ENCODE measurements at regions not wholly inside any gene's neighbourhood (a gene's known extent, or its start where the extent isn't known, plus 50 kb on each side); places are given as distances from the start of the nearest gene placed in this dataset.
A peak's percentile ranks its signal among the peaks of the same experiment; 100 is the strongest.

DNA sequence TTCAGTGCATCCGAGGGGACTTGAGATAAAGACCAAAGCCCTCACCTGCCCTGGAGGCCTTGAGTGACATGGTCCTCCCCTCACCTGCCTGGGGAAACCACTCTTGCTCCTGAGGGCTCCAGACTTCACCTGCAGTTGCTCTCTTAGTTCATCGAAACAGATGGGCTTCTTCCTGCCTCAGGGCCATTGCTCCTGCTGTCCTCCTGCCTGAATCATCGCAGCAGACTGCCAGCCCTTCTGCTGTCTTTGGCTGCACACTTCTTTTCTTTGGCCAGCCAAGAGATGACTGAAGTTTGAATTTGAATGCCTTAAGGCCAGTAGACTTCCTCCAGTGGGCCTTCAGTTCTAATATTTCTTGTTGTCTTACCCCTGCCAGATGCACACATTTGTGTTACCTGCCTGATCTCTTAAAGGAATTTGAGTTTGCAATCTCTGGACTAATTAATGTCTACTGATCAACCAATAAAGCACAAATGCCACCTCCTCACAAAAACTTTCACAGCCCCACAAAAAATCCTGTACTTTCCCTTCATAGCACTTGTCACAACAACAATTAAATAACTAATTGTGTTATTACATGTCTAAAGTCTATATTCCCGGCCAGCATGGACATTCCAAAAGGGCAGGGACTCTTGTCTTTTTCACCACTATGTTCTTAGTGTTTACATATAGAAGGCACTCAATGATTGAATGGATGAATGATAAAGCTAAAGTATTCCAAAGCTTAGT, 56.7 kb upstream of the SGK1 start:
- DNase-seq = no peak

DNA sequence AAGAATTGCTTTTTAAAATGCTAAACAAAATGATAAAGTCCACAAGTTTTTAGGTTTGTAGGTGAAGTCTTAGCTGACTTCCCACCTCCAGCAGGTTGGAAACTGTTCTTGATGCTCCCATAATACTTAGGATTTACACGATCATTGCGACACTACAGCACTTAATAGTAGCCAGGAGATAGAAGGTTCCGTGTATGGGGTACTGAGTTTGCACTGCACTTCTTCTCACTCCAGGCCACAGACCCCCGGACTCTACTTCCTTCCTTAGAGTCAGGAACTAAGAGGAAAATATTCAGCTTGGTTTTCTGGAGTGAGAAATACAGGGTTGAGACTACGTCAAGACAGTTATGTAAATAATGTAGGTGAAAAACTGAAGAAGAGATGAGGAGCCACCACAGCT, 56.1 kb upstream of the SGK1 start:
- no peak for DNase-seq

DNA sequence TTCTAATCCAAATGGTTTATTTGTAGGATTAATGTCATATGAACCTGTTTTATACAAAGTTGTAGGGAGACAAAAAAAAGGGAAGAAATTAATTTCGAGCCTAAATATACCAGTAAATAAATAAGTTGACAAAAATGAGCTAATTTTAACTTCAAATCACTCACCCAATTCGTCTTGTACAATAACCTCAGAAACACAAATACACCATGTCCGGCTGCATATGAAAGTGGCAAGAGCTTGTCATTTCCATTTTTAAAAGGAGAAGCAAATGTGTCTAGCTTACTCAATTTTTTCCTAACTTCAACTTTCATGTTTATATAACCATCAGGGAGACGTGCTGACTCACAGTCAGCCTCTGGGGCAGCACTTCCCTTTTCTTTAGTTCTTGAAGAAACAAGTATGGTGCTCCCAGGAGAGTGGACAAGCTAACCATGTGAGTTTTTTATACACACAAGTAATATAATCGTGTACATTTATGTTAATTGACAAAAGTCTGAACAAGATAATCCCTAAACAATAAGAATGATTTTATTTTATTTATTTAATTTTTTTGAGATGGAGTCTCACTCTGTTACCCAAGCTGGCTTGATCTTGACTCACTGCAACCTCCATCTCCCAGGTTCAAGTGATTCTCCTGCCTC, 55.5 kb upstream of the SGK1 start:
- DNase-seq = peak; percentile 61

DNA sequence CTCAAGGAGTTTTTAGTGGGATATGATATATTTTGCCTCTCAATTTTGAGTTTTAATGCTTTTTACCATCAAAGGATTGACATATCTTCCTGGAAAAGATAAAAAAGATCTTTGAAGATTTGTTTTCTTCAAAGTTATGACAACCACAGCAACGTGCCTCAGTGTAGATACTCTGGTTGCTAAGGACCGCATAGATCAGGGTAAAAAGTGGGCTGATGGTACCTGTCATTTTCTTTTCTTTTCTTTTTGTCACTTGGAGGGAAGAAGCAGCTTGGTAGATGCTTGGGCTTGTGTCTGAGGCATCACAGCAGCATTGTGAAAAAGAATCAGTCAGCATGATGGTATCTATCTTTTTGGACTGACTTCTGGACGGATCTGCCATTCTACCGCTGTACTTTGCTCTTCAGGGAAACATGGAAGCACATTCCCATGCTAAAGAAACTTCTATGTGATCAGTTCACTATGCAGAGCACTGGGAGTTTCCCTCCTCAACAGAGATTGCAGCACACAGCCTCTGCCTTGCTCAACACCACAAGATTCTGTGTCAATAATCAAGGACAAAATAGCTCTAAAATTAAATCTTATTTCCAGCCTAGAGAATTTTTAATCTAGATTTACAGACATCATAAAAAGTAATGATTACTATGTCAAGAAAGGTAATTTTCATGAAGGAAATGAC, 54.8 kb upstream of the SGK1 start:
- DNase-seq = no peak

DNA sequence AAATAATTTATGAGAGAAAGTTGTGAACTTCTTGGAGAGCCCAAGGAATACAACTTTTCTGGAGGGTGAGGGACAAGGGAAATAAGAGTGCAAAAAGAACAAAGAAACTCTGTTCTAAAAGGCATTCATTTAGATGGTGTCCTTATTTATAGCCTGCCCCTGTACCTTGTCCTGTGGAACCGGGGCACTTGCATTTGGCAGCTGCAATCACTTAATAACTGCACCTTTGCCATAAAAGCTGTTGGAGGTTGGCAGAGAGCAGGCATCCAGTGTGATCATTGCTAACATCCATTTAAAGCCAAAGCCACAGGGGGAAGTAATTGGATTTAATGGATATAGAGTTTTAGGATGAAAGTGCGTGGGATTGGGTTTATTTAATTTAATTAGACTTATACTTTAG, 50.8 kb upstream of the SGK1 start:
- no peak for DNase-seq
